Stimulated activated naive CD8-positive, alpha-beta T cell treated with anti-CD3 and anti-CD28 coated beads, Interleukin-15, amount 100 ng/mL, for 72 hours (primary cell): ENCODE measurements at regions not wholly inside any gene's neighbourhood (a gene's known extent, or its start where the extent isn't known, plus 50 kb on each side); places are given as distances from the start of the nearest gene placed in this dataset.
A peak's percentile ranks its signal among the peaks of the same experiment; 100 is the strongest.
"Not testable (repeated sequence)": the region's sequence is repeated elsewhere in the genome, so short reads cannot be mapped to it uniquely, and the experiment has no call there.

ENCODE experiments used
- ATAC-seq: fragments of 150-1000 bp; cut with Tn5 transposase; 2 replicates; pipeline ENCODE4 v1.10.0; 2021; ENCODE audit warnings: mild to moderate bottlenecking, moderate library complexity
- DNase-seq, 2 donors: peaks; one replicate each; pipeline ENCODE4 v3.0.0; 2021 to 2022
- H3K27ac Mint-ChIP-seq, 2 donors: one replicate each; pipeline ENCODE4 v1.8.0; 2022; ENCODE audit warnings: mild to moderate bottlenecking in 2 of 2, mixed read lengths in 2 of 2, moderate library complexity in 2 of 2
- H3K27me3 Mint-ChIP-seq: one replicate; pipeline ENCODE4 v1.8.0; 2022; ENCODE audit warnings: mixed read lengths
- H3K4me1 Mint-ChIP-seq: one replicate; pipeline ENCODE4 v1.8.0; 2022; ENCODE audit warnings: mild to moderate bottlenecking, mixed read lengths
- H3K4me3 Mint-ChIP-seq, 2 donors: one replicate each; pipeline ENCODE4 v1.8.0; 2022; ENCODE audit warnings: mild to moderate bottlenecking in 2 of 2, mixed read lengths in 2 of 2, moderate library complexity in 1 of 2
- H3K9me3 Mint-ChIP-seq, 2 donors: one replicate each; pipeline ENCODE4 v1.8.0; 2022; ENCODE audit warnings: mixed read lengths in 2 of 2

DNA sequence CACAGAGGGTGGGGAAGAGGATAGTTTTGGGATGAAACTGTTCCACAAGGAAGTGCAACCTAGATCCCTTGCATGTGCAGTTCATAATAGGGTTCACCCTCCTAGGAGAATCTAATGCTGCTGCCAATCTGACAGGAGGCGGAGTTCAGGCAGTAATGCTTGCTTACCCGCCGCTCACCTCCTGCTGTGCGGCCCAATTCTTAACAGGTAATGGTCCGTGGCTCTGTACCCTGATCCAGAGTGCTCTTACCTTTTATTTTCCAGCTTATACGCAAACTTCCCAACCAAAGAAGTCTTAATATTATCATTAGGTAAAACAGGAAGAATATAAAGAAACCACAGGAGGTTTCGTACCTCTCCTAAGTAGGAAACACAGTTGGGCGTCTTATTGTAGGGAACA, 82.7 kb upstream of the CD302 start:
- no peak overlapping the region for H3K4me3 Mint-ChIP-seq
- peaks cover 21% of the 10 kb centered on the region for H3K4me1 Mint-ChIP-seq
- DNase-seq (no peak), ATAC-seq (no peak)
- no peaks in the 10 kb centered on the region for H3K9me3 Mint-ChIP-seq
- H3K27ac Mint-ChIP-seq, result no peak overlapping the region
- no peaks in the 10 kb centered on the region for H3K27me3 Mint-ChIP-seq

- H3K27ac Mint-ChIP-seq, result peak overlapping the region; percentile 79 to 95
- H3K4me1 Mint-ChIP-seq, result peaks cover 28% of the 10 kb centered on the region
- no peaks in the 10 kb centered on the region for H3K27me3 Mint-ChIP-seq
- DNase-seq (peak in 1 of 2 donors; percentile 51), ATAC-seq (peak; percentile 92)
- H3K9me3 Mint-ChIP-seq, result no peaks in the 10 kb centered on the region
- peak overlapping the region in 1 of 2 donors; percentile 34 for H3K4me3 Mint-ChIP-seq
These were observed 81.1 kb upstream of the CD302 start for GRCh38 chr2:159879051-159879604.

DNA sequence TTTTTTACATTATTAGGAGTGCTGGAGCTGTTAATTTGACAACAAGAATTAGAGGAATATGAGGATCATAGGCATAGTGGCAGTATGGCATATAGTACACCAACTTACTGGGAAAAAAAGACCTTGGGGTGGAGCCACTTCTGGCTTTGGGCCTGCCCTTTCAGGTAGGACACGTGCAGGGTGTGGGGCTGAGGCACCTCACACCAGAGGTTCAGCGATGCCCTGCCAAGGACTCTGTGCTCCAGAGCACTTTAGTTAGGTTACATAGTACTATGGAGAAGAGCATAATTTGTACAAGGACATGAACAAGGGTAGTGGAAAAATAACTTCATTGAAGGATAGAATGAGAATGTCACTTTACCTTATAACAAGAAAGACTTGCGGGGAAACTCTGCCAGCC, 77.1 kb upstream of the CD302 start:
- H3K27ac Mint-ChIP-seq, result peak overlapping the region in 1 of 2 donors; percentile 82
- no peaks in the 10 kb centered on the region for H3K9me3 Mint-ChIP-seq
- ATAC-seq (no peak), DNase-seq (no peak)
- H3K27me3 Mint-ChIP-seq, result no peaks in the 10 kb centered on the region
- peaks cover 26% of the 10 kb centered on the region for H3K4me1 Mint-ChIP-seq
- H3K4me3 Mint-ChIP-seq, result no peak overlapping the region

GRCh38 chr2:159873258-159873657, 75.2 kb upstream of the CD302 start:
- DNase-seq (no peak), ATAC-seq (no peak)
- Mint-ChIP-seq H3K27me3 (no peaks in the 10 kb centered on the region), H3K9me3 (no peaks in the 10 kb centered on the region), H3K4me1 (peaks cover 11% of the 10 kb centered on the region), H3K4me3 (no peak overlapping the region), H3K27ac (no peak overlapping the region)

DNA sequence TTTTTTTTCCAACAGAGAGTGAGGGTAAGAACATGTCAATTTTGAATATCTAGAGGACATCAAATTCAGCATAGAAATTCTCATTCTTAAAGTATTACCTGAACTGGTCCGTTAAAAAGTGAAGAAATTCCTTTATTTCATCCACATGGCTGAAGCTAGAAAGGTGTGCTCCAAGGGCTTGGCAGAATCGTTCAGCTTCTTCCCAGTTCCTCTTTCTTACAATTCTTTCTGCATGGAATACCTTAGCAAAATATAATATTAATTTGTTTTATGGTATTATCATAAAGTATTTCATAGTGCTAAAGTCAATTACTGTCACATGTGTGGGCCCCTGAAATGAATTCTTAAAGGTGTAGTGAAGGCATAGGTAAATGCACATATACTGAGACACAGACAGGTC, 74.3 kb upstream of the CD302 start:
- DNase-seq (no peak), ATAC-seq (no peak)
- no peaks in the 10 kb centered on the region for H3K9me3 Mint-ChIP-seq
- H3K4me3 Mint-ChIP-seq, result no peak overlapping the region
- H3K4me1 Mint-ChIP-seq, result peaks cover 7% of the 10 kb centered on the region
- no peak overlapping the region for H3K27ac Mint-ChIP-seq
- H3K27me3 Mint-ChIP-seq, result no peaks in the 10 kb centered on the region

- H3K4me3 Mint-ChIP-seq, DNase-seq, H3K4me1 Mint-ChIP-seq, H3K27me3 Mint-ChIP-seq, H3K9me3 Mint-ChIP-seq, ATAC-seq, H3K27ac Mint-ChIP-seq: not testable (repeated sequence)
These were observed 70.7 kb upstream of the CD302 start for GRCh38 chr2:159868598-159869159.

DNA sequence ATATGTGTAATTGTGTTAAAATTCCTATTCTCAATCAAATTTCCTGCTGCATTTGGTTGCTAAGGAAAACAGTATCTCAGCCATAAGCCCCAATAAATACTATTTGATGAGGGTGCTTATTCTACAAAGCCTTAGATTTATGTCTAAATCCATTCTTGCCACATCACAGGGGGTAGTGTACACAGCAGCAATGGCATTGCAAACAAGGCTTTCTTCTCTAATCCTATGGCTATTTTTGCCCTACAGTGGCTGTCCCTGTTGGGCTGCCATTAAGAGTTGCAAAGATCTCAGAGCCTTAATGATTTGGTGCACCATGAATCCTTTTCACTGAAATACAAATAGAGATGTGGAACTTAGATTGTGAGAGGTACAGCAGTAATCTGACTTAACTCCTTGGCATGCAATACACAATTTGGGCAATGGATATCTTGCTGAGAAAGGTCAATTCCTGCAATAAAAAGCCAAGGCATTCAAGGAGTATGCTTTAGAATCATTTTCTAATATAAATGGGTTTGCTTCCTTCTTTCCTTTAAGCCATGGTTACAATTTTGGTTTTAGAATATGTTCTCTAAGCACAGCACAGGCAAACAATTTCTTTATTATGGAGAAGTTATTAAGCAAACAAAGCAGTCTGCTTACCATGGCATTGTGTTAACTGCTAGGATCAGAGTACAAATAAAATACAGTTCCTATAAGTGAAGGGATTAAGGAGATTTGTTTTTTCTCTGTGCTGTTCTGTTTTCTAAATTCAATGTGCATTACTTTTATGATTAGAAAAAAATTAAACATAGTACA, 69.8 kb upstream of the CD302 start:
- Mint-ChIP-seq H3K4me1 (no peaks in the 10 kb centered on the region), H3K27ac (no peak overlapping the region), H3K27me3 (no peaks in the 10 kb centered on the region), H3K4me3 (no peak overlapping the region), H3K9me3 (peaks cover 0 to 4% of the 10 kb centered on the region in 2 donors)
- DNase-seq (no peak), ATAC-seq (no peak)

DNA sequence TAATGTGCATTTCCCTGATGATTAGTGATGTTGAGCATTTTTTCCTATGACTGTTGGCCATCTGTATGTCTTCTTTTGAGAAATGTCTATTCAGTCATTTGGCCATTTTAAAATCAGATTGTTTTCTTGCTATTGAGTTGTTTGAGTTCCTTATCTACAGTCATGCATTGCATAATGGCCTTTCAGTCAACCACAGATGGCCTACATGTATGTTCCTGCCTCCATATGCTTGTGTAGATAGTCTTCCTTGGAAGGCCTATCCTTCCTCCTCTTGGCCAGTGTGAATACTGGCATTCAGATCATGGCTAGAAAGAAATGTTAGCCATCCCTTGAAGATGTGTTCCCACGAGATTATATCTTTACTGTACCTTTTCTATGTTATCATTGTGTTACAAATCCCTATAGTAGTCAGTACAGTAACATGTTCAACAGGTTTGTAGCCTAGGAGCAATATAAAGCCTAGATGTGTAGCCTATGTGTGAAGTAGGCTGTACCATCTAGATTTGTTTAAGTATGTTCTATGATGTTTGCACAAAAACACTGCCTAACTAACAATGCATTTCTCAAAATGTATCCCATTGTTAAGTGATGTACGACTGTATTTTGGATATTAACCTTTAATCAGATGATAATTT, 65.6 kb upstream of the CD302 start:
- no peaks in the 10 kb centered on the region for H3K27me3 Mint-ChIP-seq
- H3K9me3 Mint-ChIP-seq, result peaks cover 0 to 4% of the 10 kb centered on the region in 2 donors
- H3K4me1 Mint-ChIP-seq, result no peaks in the 10 kb centered on the region
- H3K27ac Mint-ChIP-seq, result no peak overlapping the region
- ATAC-seq (no peak), DNase-seq (no peak)
- no peak overlapping the region for H3K4me3 Mint-ChIP-seq

- Mint-ChIP-seq H3K4me3 (no peak overlapping the region), H3K27ac (no peak overlapping the region), H3K27me3 (no peaks in the 10 kb centered on the region), H3K9me3 (peaks cover 0 to 4% of the 10 kb centered on the region in 2 donors), H3K4me1 (no peaks in the 10 kb centered on the region)
- DNase-seq (no peak), ATAC-seq (no peak)
These were observed 62.7 kb upstream of the CD302 start for GRCh38 chr2:159860581-159861310.

- Mint-ChIP-seq H3K27me3 (no peaks in the 10 kb centered on the region), H3K27ac (no peak overlapping the region), H3K4me1 (no peaks in the 10 kb centered on the region), H3K4me3 (no peak overlapping the region), H3K9me3 (peaks cover 0 to 2% of the 10 kb centered on the region in 2 donors)
- peak; percentile 67 for ATAC-seq
- no peak for DNase-seq
These were observed 61.6 kb upstream of the CD302 start for GRCh38 chr2:159859583-159859982.

DNA sequence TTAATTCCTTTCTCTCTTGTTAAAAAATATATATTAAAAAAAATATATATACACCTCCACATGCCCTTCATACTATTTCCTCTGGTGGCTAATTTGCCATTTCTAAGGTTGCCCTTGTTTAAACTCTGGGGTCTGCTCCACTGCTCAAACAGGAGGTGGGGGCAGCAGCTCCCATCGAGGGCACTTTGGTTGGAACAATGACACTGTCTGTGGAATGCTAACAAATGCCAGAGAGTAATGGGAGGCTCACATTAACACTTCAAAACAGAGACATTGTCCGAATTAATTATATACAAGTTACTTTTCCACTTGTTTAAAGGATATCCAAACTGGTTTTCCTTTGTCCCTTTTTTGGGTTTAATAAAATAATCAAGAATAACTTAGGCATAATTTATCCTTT, 58.8 kb upstream of the CD302 start:
- no peak for DNase-seq
- Mint-ChIP-seq H3K27me3 (no peaks in the 10 kb centered on the region), H3K4me3 (no peak overlapping the region), H3K27ac (no peak overlapping the region), H3K9me3 (no peaks in the 10 kb centered on the region), H3K4me1 (no peaks in the 10 kb centered on the region)
- no peak for ATAC-seq

GRCh38 chr2:159855557-159856061, 57.6 kb upstream of the CD302 start:
- no peaks in the 10 kb centered on the region for H3K9me3 Mint-ChIP-seq
- H3K4me1 Mint-ChIP-seq, result no peaks in the 10 kb centered on the region
- no peak overlapping the region for H3K27ac Mint-ChIP-seq
- DNase-seq (no peak), ATAC-seq (no peak)
- H3K27me3 Mint-ChIP-seq, result no peaks in the 10 kb centered on the region
- no peak overlapping the region for H3K4me3 Mint-ChIP-seq

DNA sequence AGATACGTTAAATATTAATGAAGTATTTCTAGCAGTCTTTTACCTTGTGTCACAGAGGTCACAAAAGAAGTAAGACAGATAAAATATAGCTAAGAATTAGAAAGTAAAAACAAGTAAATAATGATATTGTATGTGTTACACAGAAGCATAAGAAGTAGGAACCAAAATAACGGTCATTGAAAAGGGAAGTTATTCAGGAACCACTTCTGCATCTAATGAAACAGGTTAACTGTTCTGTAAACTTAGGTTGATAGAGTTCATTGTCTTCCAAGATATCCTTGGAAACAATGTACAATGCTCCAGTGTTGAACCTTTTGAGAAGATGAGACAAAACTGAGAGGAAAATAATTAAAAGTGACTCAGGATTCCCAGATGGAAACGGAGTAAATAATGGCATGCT, 57.1 kb upstream of the CD302 start:
- ATAC-seq (no peak), DNase-seq (no peak)
- Mint-ChIP-seq H3K27ac (no peak overlapping the region), H3K9me3 (no peaks in the 10 kb centered on the region), H3K4me3 (no peak overlapping the region), H3K27me3 (no peaks in the 10 kb centered on the region), H3K4me1 (no peaks in the 10 kb centered on the region)

GRCh38 chr2:159854481-159854880, 56.5 kb upstream of the CD302 start:
- ATAC-seq (no peak), DNase-seq (no peak)
- Mint-ChIP-seq H3K27ac (no peak overlapping the region), H3K27me3 (no peaks in the 10 kb centered on the region), H3K4me1 (no peaks in the 10 kb centered on the region), H3K4me3 (no peak overlapping the region), H3K9me3 (no peaks in the 10 kb centered on the region)

- H3K27ac Mint-ChIP-seq, result peak overlapping the region in 1 of 2 donors; percentile 52
- ATAC-seq, result no peak
- no peak for DNase-seq
- no peaks in the 10 kb centered on the region for H3K9me3 Mint-ChIP-seq
- no peak overlapping the region for H3K4me3 Mint-ChIP-seq
- no peaks in the 10 kb centered on the region for H3K4me1 Mint-ChIP-seq
- no peaks in the 10 kb centered on the region for H3K27me3 Mint-ChIP-seq
These were observed 55.1 kb upstream of the CD302 start for GRCh38 chr2:159853101-159853500.
